GM12873 (cell line): ENCODE measurements at regions not wholly inside any gene's neighbourhood (a gene's known extent, or its start where the extent isn't known, plus 50 kb on each side); places are given as distances from the start of the nearest gene placed in this dataset.

Experiments used
- CTCF ChIP-seq: IDR thresholded peaks from 2 replicates; pipeline ENCODE4 v1.5.1; 2012; ENCODE audit warnings: low read depth, mild to moderate bottlenecking, moderate library complexity, low read length, control low read depth; ENCODE audit not compliant: insufficient read depth; ENCODE audit errors: missing control alignments

- no peak for TF ChIP-seq CTCF
These were observed 446.3 kb downstream of the MID1IP1 start for GRCh38 chrX:39247536-39247935.

GRCh38 chrX:39248330-39248729, 447.1 kb downstream of the MID1IP1 start:
- no peak for TF ChIP-seq CTCF

- TF ChIP-seq CTCF: peak; percentile 3
These were observed 448.7 kb downstream of the MID1IP1 start for GRCh38 chrX:39249999-39250398.

GRCh38 chrX:39251995-39252394, 450.7 kb downstream of the MID1IP1 start:
- no peak for TF ChIP-seq CTCF

GRCh38 chrX:39253551-39253950, 452.3 kb downstream of the MID1IP1 start:
- no peak for TF ChIP-seq CTCF

GRCh38 chrX:39258331-39258730, 457.1 kb downstream of the MID1IP1 start:
- TF ChIP-seq CTCF: no peak

- TF ChIP-seq CTCF: no peak
These were observed 459.7 kb downstream of the MID1IP1 start for GRCh38 chrX:39260965-39261364.
